Superior temporal gyrus (tissue), 1 donor: ENCODE measurements at regions not wholly inside any gene's neighbourhood (a gene's known extent, or its start where the extent isn't known, plus 50 kb on each side); places are given as distances from the start of the nearest gene placed in this dataset.

Experiments
- DNase-seq: peaks from one replicate; pipeline ENCODE4 v3.0.0-alpha.2; 2016; ENCODE audit errors: extremely low spot score

- no peak for DNase-seq
Observed at GRCh38 chr5:68450245-68450852, 234.8 kb downstream of the PIK3R1 start.

DNA sequence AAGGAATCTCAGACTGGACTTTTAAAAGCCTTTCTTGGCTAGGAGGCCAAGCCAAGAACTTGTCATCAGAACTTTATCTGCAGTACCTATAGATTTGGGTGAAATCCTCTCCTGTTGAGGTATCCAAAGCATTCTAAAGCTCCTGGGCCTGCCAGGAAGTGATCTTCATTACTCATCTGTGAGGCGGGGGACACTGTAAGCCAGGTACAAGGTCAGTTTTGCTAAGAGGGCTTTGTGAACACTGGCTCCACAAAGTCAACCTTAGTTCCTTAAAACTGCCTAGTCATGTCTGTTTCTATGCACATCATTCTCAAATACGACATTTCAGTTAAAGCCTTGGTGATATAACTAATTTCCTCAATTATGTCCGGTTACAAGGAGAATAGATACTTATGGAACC lies 236.7 kb downstream of the PIK3R1 start:
- DNase-seq = no peak

DNA sequence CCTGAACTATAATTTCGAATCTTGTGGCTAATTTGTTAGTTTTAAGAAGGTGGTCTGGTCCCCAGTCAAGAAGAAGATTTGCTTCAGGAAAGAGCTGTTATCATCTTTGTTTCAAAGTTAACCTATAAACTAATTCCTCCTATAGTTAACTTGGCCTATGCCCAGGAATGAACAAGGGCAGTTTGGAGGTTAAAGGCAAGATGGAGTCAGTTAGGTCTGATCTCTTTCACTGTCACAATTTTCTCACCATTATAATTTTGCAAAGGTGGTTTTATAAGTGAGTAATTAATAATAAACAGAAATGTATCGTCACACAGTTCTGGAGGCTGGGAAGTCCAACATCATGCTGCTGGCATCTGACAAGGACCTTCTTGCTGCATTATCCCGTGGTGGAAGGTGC lies 238.6 kb downstream of the PIK3R1 start:
- DNase-seq = no peak

GRCh38 chr5:68454766-68455165 lies 239.2 kb downstream of the PIK3R1 start:
- DNase-seq = no peak

DNA sequence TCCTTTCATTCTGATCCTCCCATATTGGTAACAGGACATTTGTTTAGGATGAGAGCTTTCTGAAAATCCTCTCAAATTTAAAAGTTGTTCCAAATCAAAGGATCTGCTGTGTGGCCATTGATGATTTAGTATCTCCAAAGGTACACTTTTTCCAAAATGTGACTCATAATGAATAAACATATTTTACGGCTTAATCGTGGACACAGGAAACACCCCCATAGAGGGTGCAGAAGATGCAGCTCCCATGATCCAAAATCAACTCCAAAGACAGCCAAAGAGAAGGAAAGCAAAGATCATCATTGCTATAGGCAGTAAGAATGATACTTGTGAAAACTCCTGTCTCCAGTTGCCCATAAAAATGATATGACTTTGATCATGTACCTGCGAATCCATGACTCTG lies 239.7 kb downstream of the PIK3R1 start:
- DNase-seq = no peak

GRCh38 chr5:68456756-68457217 lies 241.2 kb downstream of the PIK3R1 start:
- DNase-seq = no peak

DNA sequence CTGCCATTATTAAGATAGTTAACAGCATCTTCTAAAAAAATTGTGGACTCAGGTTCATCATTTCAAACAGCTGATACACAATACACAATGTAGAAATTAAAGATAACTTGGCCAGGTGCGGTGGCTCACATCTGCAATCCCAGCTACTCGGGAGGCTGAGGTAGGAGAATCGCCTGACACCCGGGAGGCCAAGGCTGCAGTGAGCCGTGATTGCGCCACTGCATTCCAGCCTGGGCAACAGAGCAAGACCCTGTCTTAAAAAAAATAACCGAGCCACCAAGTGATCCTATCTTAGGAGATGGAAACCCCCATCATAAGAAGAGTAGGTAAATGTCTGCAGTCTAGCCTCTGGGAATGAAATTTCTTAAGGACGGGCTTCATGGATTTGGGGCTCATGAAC lies 241.7 kb downstream of the PIK3R1 start:
- no peak for DNase-seq

- DNase-seq = no peak
Observed at GRCh38 chr5:68458416-68459021, 243.0 kb downstream of the PIK3R1 start.

GRCh38 chr5:68459093-68459809 lies 243.7 kb downstream of the PIK3R1 start:
- DNase-seq = no peak

GRCh38 chr5:68459810-68460139 lies 244.2 kb downstream of the PIK3R1 start:
- no peak for DNase-seq

DNA sequence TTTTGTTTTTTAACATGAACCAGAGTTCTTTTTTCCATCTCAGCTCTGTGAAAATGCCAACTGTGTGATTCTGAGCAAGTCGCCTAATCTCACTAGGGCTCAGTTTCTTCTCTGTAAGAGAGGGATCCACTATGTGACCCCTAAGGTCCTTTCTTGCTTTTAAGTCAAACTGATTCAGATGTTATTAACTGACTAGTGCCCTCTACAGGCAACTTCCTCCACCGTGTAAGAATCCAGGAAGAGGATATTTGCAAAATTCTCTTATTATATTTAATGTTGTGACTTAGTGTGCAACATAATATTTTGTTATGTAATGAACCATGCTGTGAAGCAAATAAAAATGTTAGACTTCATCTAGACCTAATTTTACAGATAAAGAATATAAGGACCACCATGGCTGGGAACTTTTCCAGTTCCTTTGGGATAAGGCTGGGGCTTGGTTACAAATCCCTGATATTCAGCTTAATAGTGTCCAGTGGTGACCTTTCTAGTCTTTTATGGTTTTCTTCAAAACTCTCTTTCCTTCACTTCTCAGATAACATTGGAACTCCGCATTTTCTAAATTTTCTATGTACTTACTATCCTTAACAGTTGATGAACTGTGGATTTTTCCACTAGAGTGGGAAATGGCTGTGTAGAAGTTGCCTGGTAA lies 244.7 kb downstream of the PIK3R1 start:
- DNase-seq = peak; percentile 81

GRCh38 chr5:68463606-68464005 lies 248.1 kb downstream of the PIK3R1 start:
- DNase-seq = no peak

- DNase-seq = no peak
Observed at GRCh38 chr5:68464424-68464823, 248.9 kb downstream of the PIK3R1 start.

GRCh38 chr5:68465133-68465532 lies 249.6 kb downstream of the PIK3R1 start:
- no peak for DNase-seq

DNA sequence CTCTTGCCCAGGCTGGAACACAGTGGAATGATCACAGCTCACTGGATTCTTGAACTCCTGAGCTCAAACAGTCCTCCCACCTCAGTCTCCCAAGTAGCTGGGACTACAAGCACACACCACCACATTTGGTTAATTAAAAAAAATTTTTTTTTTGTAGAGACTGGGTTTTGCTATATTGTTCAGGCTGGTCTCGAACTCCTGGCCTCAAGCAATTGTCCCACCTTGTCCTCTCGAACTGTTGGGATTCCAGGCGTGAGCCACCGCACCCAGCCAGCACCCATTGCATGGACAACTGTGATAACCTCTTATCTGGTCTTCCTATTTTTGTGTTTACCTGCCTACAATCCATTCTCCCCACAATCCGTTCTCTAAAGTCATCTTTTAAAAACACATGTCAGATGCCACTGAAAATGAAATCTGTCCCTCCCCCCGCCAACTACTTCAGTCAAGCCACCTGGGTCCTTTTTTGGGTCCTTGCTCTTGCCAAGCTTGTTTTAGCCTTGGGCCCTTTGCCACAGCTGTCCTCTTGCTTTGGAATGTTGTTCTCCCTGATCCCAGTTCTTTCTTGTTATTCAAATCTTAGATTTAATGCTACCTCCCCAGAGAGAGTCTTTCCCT lies 250.5 kb downstream of the PIK3R1 start:
- DNase-seq = no peak

- DNase-seq = no peak
Observed at GRCh38 chr5:68467208-68467607, 251.7 kb downstream of the PIK3R1 start.

DNA sequence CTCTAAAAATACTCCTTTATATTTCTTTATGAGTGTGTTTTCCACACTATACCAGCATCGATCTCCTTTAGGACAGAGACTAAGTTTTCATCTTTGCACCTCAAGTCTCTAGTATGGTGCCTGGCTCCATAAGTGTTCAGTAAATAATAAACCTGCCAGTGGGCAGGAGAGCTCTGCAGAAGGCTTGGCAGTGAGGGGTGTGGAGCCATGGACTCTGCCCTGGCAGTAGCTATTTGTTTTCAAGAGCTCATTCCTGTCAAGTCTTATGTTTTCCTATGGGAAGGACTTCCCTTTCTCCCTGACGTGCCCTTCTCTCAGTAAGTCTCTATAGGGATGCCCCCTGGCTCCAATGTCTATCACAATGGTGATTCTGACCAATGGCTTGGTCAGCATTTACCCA lies 252.2 kb downstream of the PIK3R1 start:
- DNase-seq = no peak

GRCh38 chr5:68468322-68468721 lies 252.8 kb downstream of the PIK3R1 start:
- no peak for DNase-seq

DNA sequence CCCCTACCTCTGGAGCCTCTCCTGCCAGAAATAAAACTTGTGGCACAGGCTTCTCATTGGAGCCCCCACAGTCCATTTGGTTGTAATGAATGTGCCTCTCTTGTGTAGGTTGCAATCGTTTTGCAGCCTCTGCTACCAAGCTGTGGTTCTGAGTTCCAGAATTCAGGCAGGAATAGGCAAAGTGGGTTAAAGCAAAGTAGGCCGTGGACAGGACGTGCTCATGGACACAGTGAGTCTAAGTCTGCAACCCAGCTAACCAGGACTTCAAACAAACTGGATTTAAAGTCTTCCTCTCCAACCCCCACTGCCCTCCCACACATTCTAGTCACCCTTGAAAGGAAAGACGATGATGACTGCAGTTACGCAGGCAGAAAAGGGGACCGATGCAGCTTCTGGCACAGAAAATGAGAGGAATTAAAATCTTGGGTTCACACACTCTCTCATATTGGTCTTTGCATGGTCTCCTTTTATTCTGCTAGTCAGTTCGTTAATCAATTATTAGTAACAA lies 260.0 kb downstream of the PIK3R1 start:
- peak; percentile 27 for DNase-seq

GRCh38 chr5:68476854-68477253 lies 261.3 kb downstream of the PIK3R1 start:
- DNase-seq = no peak

- peak; percentile 59 for DNase-seq
Observed at GRCh38 chr5:68478301-68479095, 262.9 kb downstream of the PIK3R1 start.
